SK-N-SH treated with all-trans-retinoic acid at 6 μM for 48 hours (cell line): ENCODE measurements at regions not wholly inside any gene's neighbourhood (a gene's known extent, or its start where the extent isn't known, plus 50 kb on each side); places are given as distances from the start of the nearest gene placed in this dataset.

Experiments
- ARNTL ChIP-seq: fragments of 450-650 bp; formaldehyde crosslinking; IDR thresholded peaks from 2 replicates; pipeline ENCODE4 v1.5.0; 2020; ENCODE audit warnings: low read depth, mild to moderate bottlenecking, moderate library complexity, borderline replicate concordance
- ISL1 ChIP-seq: fragments of 250-450 bp; sonication (Bioruptor Pico); IDR thresholded peaks from 2 replicates; pipeline ENCODE4 v2.1.2; 2022; ENCODE audit warnings: mild to moderate bottlenecking, moderate library complexity
- PATZ1 ChIP-seq: fragments of 250-450 bp; sonication (Bioruptor Pico); IDR thresholded peaks from 2 replicates; pipeline ENCODE4 v1.8.0; 2020; ENCODE audit warnings: mild to moderate bottlenecking, moderate library complexity, borderline replicate concordance
- RARB ChIP-seq: fragments of 250-450 bp; sonication (Bioruptor Pico); IDR thresholded peaks from 2 replicates; pipeline ENCODE4 v1.8.0; 2021; ENCODE audit warnings: mild to moderate bottlenecking, moderate library complexity
- SNAI2 ChIP-seq: fragments of 250-450 bp; sonication (Bioruptor Pico); IDR thresholded peaks from 2 replicates; pipeline ENCODE4 v1.5.0; 2020; ENCODE audit warnings: mild to moderate bottlenecking, moderate library complexity
- ZFP3 ChIP-seq: fragments of 250-450 bp; sonication (Bioruptor Pico); IDR thresholded peaks from 2 replicates; pipeline ENCODE4 v1.5.0; 2020; ENCODE audit warnings: mild to moderate bottlenecking, moderate library complexity
- ZFP30 ChIP-seq: fragments of 450-650 bp; formaldehyde crosslinking; IDR thresholded peaks from 2 replicates; pipeline ENCODE4 v1.5.0; 2022; ENCODE audit warnings: mild to moderate bottlenecking, moderate library complexity

- TF ChIP-seq ZFP30 (CRISPR knock-in tag): no peak
- no peak for TF ChIP-seq ARNTL
- no peak for TF ChIP-seq ISL1
- no peak for TF ChIP-seq ZFP3 (CRISPR knock-in tag)
- TF ChIP-seq PATZ1 (CRISPR knock-in tag): no peak
- no peak for TF ChIP-seq RARB
- TF ChIP-seq SNAI2 (CRISPR knock-in tag): no peak
Observed at GRCh38 chr3:95826419-95826818, 988.0 kb upstream of the EPHA6 start.
